Activated B cell treated with CpG ODN at 0.5 μM for 24 hours (primary cell): ENCODE measurements at regions not wholly inside any gene's neighbourhood (a gene's known extent, or its start where the extent isn't known, plus 50 kb on each side); places are given as distances from the start of the nearest gene placed in this dataset.
"Not testable (repeated sequence)": the region's sequence is repeated elsewhere in the genome, so short reads cannot be mapped to it uniquely, and the experiment has no call there.

ENCODE experiments used
- ATAC-seq: fragments of 200-7000 bp; cut with Tn5 transposase; one replicate; pipeline ENCODE4 v1.10.0; 2021; ENCODE audit warnings: low read depth, mild to moderate bottlenecking, moderate library complexity
- CTCF ChIA-PET: fragments of 350-600 bp; sonication (Branson Sonifier 250); formaldehyde crosslinking; loops from one replicate; lab custom pipeline; 2021; ENCODE audit warnings: antibody characterized with exemption; lab: Charles Lee
- POLR2A ChIA-PET: fragments of 350-600 bp; sonication (Branson Sonifier 250); formaldehyde crosslinking; loops from one replicate; lab custom pipeline; 2021; ENCODE audit warnings: antibody characterized with exemption; lab: Charles Lee
- DNase-seq: peaks from one replicate; pipeline ENCODE4 v3.0.0; 2022
- H3K27ac Mint-ChIP-seq: one replicate; pipeline ENCODE4 v1.8.0; 2020; ENCODE audit warnings: mixed read lengths
- H3K27me3 Mint-ChIP-seq: one replicate; pipeline ENCODE4 v1.8.0; 2021; ENCODE audit warnings: mixed read lengths
- H3K36me3 Mint-ChIP-seq: one replicate; pipeline ENCODE4 v1.8.0; 2021; ENCODE audit warnings: low read depth, mixed read lengths
- H3K4me1 Mint-ChIP-seq: one replicate; pipeline ENCODE4 v1.8.0; 2021; ENCODE audit warnings: mixed read lengths
- H3K4me3 Mint-ChIP-seq: one replicate; pipeline ENCODE4 v1.8.0; 2020; ENCODE audit warnings: mild to moderate bottlenecking, mixed read lengths
- H3K9me3 Mint-ChIP-seq: one replicate; pipeline ENCODE4 v1.8.0; 2020; ENCODE audit warnings: mixed read lengths
- CTCF ChIP-seq: fragments of 200-600 bp; IDR thresholded peaks from one replicate; pipeline ENCODE4 v1.8.0; 2022; ENCODE audit warnings: antibody characterized with exemption, mild to moderate bottlenecking
- intact Hi-C: fragments of 100-400 bp; cut with micrococcal nuclease; formaldehyde crosslinking; loops from one replicate; pipeline ENCODE4 v1.15.1; 2024

GRCh38 chr4:159937595-159937994 lies 834.7 kb downstream of the RAPGEF2 start:
- DNase-seq (no peak), ATAC-seq (no peak)
- Mint-ChIP-seq H3K36me3 (no peaks in the 10 kb centered on the region), H3K27ac (no peak overlapping the region), H3K4me1 (no peaks in the 10 kb centered on the region), H3K27me3 (no peaks in the 10 kb centered on the region), H3K4me3 (no peak overlapping the region), H3K9me3 (peaks cover 5% of the 10 kb centered on the region)
- intact Hi-C loops, result no loop called here
- ChIA-PET POLR2A (no interaction called here), CTCF (no interaction called here)
- no peak for TF ChIP-seq CTCF

GRCh38 chr4:159939681-159940080 lies 836.8 kb downstream of the RAPGEF2 start:
- POLR2A ChIA-PET, H3K9me3 Mint-ChIP-seq: not testable (repeated sequence)

GRCh38 chr4:159941076-159941475 lies 838.2 kb downstream of the RAPGEF2 start:
- POLR2A ChIA-PET, result no interaction called here
- Mint-ChIP-seq H3K4me1 (no peaks in the 10 kb centered on the region), H3K27me3 (no peaks in the 10 kb centered on the region), H3K4me3 (no peak overlapping the region), H3K36me3 (no peaks in the 10 kb centered on the region), H3K27ac (no peak overlapping the region), H3K9me3 (peaks cover under 1% of the 10 kb centered on the region)
- TF ChIP-seq CTCF, result no peak
- intact Hi-C loops, result no loop called here
- ATAC-seq (no peak), DNase-seq (no peak)
- CTCF ChIA-PET, result no interaction called here

More at GRCh38 chr4:159939681-159940080, 836.8 kb downstream of the RAPGEF2 start:
- H3K27ac Mint-ChIP-seq, H3K4me1 Mint-ChIP-seq, DNase-seq, H3K4me3 Mint-ChIP-seq, ATAC-seq, intact Hi-C loops, H3K36me3 Mint-ChIP-seq, H3K27me3 Mint-ChIP-seq, CTCF ChIA-PET: not testable (repeated sequence)

GRCh38 chr4:159944477-159944876 lies 841.6 kb downstream of the RAPGEF2 start:
- ATAC-seq, result no peak
- no peak overlapping the region for H3K4me3 Mint-ChIP-seq
- CTCF ChIA-PET, result no interaction called here

GRCh38 chr4:159946983-159947615 lies 844.2 kb downstream of the RAPGEF2 start:
- no peak overlapping the region for H3K4me3 Mint-ChIP-seq
- POLR2A ChIA-PET, result no interaction called here
- CTCF ChIA-PET, result interaction anchor here (1.7 kb wide), 1 partner anchor 10 kb away, joined by 5 read pairs; no protein-coding TSS in a partner anchor
- no peak for TF ChIP-seq CTCF
- intact Hi-C loops, result no loop called here
- no peak overlapping the region for H3K27ac Mint-ChIP-seq
- H3K9me3 Mint-ChIP-seq, result no peaks in the 10 kb centered on the region
- DNase-seq, result no peak
- no peaks in the 10 kb centered on the region for H3K27me3 Mint-ChIP-seq
- ATAC-seq, result no peak
- H3K36me3 Mint-ChIP-seq, result no peaks in the 10 kb centered on the region
- no peaks in the 10 kb centered on the region for H3K4me1 Mint-ChIP-seq

More at GRCh38 chr4:159944477-159944876, 841.6 kb downstream of the RAPGEF2 start:
- POLR2A ChIA-PET, result no interaction called here
- no peak overlapping the region for H3K27ac Mint-ChIP-seq
- H3K27me3 Mint-ChIP-seq, result no peaks in the 10 kb centered on the region
- H3K4me1 Mint-ChIP-seq, result no peaks in the 10 kb centered on the region
- no peaks in the 10 kb centered on the region for H3K36me3 Mint-ChIP-seq
- H3K9me3 Mint-ChIP-seq, result no peaks in the 10 kb centered on the region
- DNase-seq, result no peak
- TF ChIP-seq CTCF, result no peak
- intact Hi-C loops, result no loop called here

- Mint-ChIP-seq H3K4me3 (no peak overlapping the region), H3K36me3 (no peaks in the 10 kb centered on the region), H3K27ac (no peak overlapping the region), H3K9me3 (no peaks in the 10 kb centered on the region), H3K27me3 (no peaks in the 10 kb centered on the region), H3K4me1 (no peaks in the 10 kb centered on the region)
- DNase-seq (no peak), ATAC-seq (no peak)
- ChIA-PET POLR2A (no interaction called here), CTCF (no interaction called here)
- intact Hi-C loops, result no loop called here
- no peak for TF ChIP-seq CTCF
Measured at GRCh38 chr4:159950707-159951106, 847.8 kb downstream of the RAPGEF2 start.
